Endothelial cell of umbilical vein (primary cell): ENCODE measurements at regions not wholly inside any gene's neighbourhood (a gene's known extent, or its start where the extent isn't known, plus 50 kb on each side); places are given as distances from the start of the nearest gene placed in this dataset.

Source experiments
- BruUV-seq: library from RNA; stranded (reverse); fragments of 400-500 nt; replicated peaks from 2 replicates; lab custom pipeline; 2021; lab: Mats Ljungman, UMichigan
- CTCF ChIA-PET: fragments of 300-600, 350-600 bp; sonication (Branson Sonifier 250); formaldehyde crosslinking; loops from one replicate; lab custom pipeline; 2021; ENCODE audit warnings: antibody characterized with exemption, inconsistent platforms; lab: Charles Lee
- POLR2A ChIA-PET: fragments of 300-600, 350-600 bp; sonication (Branson Sonifier 250); formaldehyde crosslinking; loops from one replicate; lab custom pipeline; 2021; ENCODE audit warnings: antibody characterized with exemption, inconsistent platforms; lab: Charles Lee
- DNase-seq: peaks from one replicate; pipeline ENCODE4 v3.0.0-alpha.2; 2011; ENCODE audit warnings: low read depth, low spot score
- FAIRE-seq: peaks from 2 replicates; lab custom pipeline; 2011; peaks lifted over from hg19 to GRCh38; lab: Jason Lieb, UNC
- H2AFZ ChIP-seq: 2 replicates; pipeline ENCODE4 v1.6.0; 2012; ENCODE audit warnings: low read depth, low read length, control low read depth, inconsistent platforms
- H3K27ac ChIP-seq: 2 replicates; pipeline ENCODE4 v1.5.1; 2011; ENCODE audit warnings: low read depth, mild to moderate bottlenecking, control low read depth, low read length, moderate library complexity; ENCODE audit not compliant: insufficient read depth
- H3K27me3 ChIP-seq, 2 experiments: 2 replicates each; pipeline versions ENCODE4 v1.6.0 to v1.6.1; 2011; ENCODE audit warnings: low read length in 2 of 2, mixed read lengths in 1 of 2; ENCODE audit not compliant: control insufficient read depth in 2 of 2, insufficient read depth in 2 of 2
- H3K36me3 ChIP-seq, 2 experiments: 2 replicates in 1 of 2; 3 replicates in 1 of 2; pipeline ENCODE4 v1.5.1; 2011; ENCODE audit warnings: low read length in 2 of 2, mild to moderate bottlenecking in 1 of 2, moderate library complexity in 1 of 2; ENCODE audit not compliant: control insufficient read depth in 2 of 2, insufficient read depth in 2 of 2; ENCODE audit errors: extremely low read depth in 1 of 2
- H3K4me1 ChIP-seq: 3 replicates; pipeline ENCODE4 v1.5.1; 2011; ENCODE audit warnings: mild to moderate bottlenecking, low read length; ENCODE audit not compliant: control insufficient read depth, insufficient read depth; ENCODE audit errors: extremely low read depth
- H3K4me2 ChIP-seq: 2 replicates; pipeline ENCODE4 v1.6.1; 2011; ENCODE audit warnings: low read length, control low read depth, mixed read lengths; ENCODE audit not compliant: insufficient read depth
- H3K4me3 ChIP-seq, 3 experiments: fragments of 200-600 bp in 1 of 3; sonication (generic), shearing (Covaris generic) in 1 of 3; replicated peaks in 1 of 3; 2 replicates each; pipeline ENCODE4 v1.5.1; 2011 to 2016; ENCODE audit warnings: control low read depth in 3 of 3, low read length in 3 of 3, mild to moderate bottlenecking in 2 of 3, inconsistent platforms in 1 of 3, low read depth in 1 of 3, moderate library complexity in 1 of 3; ENCODE audit not compliant: insufficient read depth in 1 of 3
- H3K79me2 ChIP-seq: 2 replicates; pipeline ENCODE4 v1.6.0; 2012; ENCODE audit warnings: low read length, inconsistent platforms; ENCODE audit not compliant: control insufficient read depth, insufficient read depth
- H3K9ac ChIP-seq: replicated peaks from 2 replicates; pipeline ENCODE3; 2011; ENCODE audit warnings: low read length, control low read depth; ENCODE audit not compliant: insufficient read depth; ENCODE audit errors: extremely low read depth
- H3K9me1 ChIP-seq: replicated peaks from 3 replicates; pipeline ENCODE4 v1.6.0; 2011; ENCODE audit warnings: mild to moderate bottlenecking, low read length; ENCODE audit not compliant: control insufficient read depth, insufficient read depth; ENCODE audit errors: extremely low read depth
- H3K9me3 ChIP-seq: replicated peaks from 2 replicates; pipeline ENCODE4 v1.5.1; 2012; ENCODE audit warnings: low read length, inconsistent platforms; ENCODE audit not compliant: control insufficient read depth, insufficient read depth
- H4K20me1 ChIP-seq: replicated peaks from 2 replicates; pipeline ENCODE3; 2011; ENCODE audit warnings: mild to moderate bottlenecking, low read length; ENCODE audit not compliant: control insufficient read depth, insufficient read depth; ENCODE audit errors: extremely low read depth
- EZH2 ChIP-seq: IDR thresholded peaks from 2 replicates; pipeline ENCODE4 v1.6.1; 2012; ENCODE audit warnings: borderline replicate concordance, low read depth, mild to moderate bottlenecking, moderate library complexity, low read length, inconsistent platforms; ENCODE audit not compliant: severe bottlenecking
- FOS ChIP-seq: IDR thresholded peaks from 2 replicates; pipeline ENCODE4 v1.6.1; 2011; ENCODE audit warnings: mild to moderate bottlenecking, low read length, moderate library complexity, borderline replicate concordance; ENCODE audit not compliant: insufficient read depth
- GATA2 ChIP-seq: IDR thresholded peaks from 2 replicates; pipeline ENCODE4 v1.7.0; 2011; ENCODE audit warnings: low read depth, mild to moderate bottlenecking, moderate library complexity, mixed read lengths, low read length; ENCODE audit not compliant: insufficient read length, insufficient read depth
- JUN ChIP-seq: IDR thresholded peaks from 2 replicates; pipeline ENCODE4 v1.6.1; 2011; ENCODE audit warnings: borderline replicate concordance, low read depth; ENCODE audit not compliant: insufficient read length, insufficient read depth
- MYC ChIP-seq: IDR thresholded peaks from one replicate; pipeline ENCODE4 v1.6.1; 2011; ENCODE audit warnings: mild to moderate bottlenecking, low read depth, low read length
- POLR2A ChIP-seq: IDR thresholded peaks from 2 replicates; pipeline ENCODE4 v1.6.1; 2012; ENCODE audit warnings: low read depth, mild to moderate bottlenecking, control low read depth, low read length
- POLR2AphosphoS5 ChIP-seq: IDR thresholded peaks from 2 replicates; pipeline ENCODE4 v1.6.1; 2012; ENCODE audit warnings: low read depth, mild to moderate bottlenecking, control low read depth, low read length, moderate library complexity; ENCODE audit not compliant: insufficient read depth
- dilution Hi-C: fragments of 300-500 bp; cut with MboI; formaldehyde crosslinking; loops from one replicate; pipeline ENCODE4 v1.15.0; 2019; ENCODE audit warnings: low sequenced_read_pairs; ENCODE audit not compliant: extremely low pct_ligation_motif_present
- intact Hi-C: fragments of 100-400 bp; cut with micrococcal nuclease; formaldehyde crosslinking; loops from one replicate; pipeline ENCODE4 v1.10.0; 2022
- TF ChIP-seq, protein P1 (sequence below): IDR thresholded peaks from 2 replicates; pipeline ENCODE4 v1.6.1; 2011; ENCODE audit not compliant: insufficient read depth, insufficient read length
- TF ChIP-seq, protein P2 (sequence below), 2 donors: IDR thresholded peaks; 1 replicate in 1 of 2; 2 replicates in 1 of 2; pipeline ENCODE4 v1.5.1; 2011; ENCODE audit warnings: low read length in 2 of 2, mild to moderate bottlenecking in 2 of 2, moderate library complexity in 2 of 2, control low read depth in 1 of 2, inconsistent platforms in 1 of 2, low read depth in 1 of 2; ENCODE audit not compliant: insufficient read depth in 1 of 2; ENCODE audit errors: extremely low read depth in 1 of 2

DNA sequence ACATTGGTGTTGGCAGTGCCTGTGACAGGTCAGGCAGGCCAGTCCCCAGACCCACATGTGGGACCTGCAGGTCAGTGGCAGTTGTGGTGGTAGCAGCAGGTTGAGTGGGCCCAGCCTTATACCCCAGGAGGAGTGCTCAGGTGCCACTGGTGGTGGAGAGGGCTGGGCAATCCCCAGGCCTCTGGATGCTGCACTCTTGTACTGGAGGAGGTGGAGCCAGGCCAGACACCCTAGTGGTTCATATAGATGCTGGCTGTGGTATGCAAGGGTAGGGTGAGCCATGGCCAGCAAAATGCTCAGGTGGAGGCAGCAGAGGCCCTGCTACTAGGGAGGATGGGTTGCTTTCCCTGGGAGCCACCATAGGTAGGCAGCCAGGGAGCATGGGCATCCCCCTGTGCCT lies 190.4 kb upstream of the TMPO start:
- CTCF ChIA-PET = no interaction called here

DNA sequence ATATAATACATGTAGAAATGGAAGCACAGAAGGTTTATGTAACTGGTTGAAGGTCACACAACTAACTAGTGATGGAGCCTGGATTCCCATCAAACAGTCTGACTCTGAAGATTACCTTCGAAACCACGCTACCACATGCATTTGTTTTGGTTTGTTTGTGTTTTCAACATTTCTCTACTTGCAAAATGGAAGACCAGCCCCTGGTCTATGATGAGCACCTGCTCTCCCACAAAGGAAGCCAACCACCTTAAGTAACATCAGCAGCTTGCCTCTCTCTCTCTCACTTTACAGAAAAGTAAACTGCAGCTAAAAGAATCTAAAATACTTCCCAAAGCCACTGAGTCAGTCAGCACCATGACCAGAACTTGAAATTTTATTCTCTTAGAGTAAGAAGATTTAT lies 186.9 kb upstream of the TMPO start:
- CTCF ChIA-PET = no interaction called here
- Histone ChIP-seq H3K9me1 (no peaks in the 10 kb centered on the region), H3K9me3 (no peaks in the 10 kb centered on the region), H3K27ac (no peak overlapping the region), H3K27me3 (no peaks in the 10 kb centered on the region), H3K9ac (no peak overlapping the region), H3K79me2 (no peaks in the 10 kb centered on the region), H3K4me1 (no peaks in the 10 kb centered on the region), H3K4me3 (no peak overlapping the region), H2AFZ (no peak overlapping the region), H3K4me2 (no peak overlapping the region), H3K36me3 (no peaks in the 10 kb centered on the region), H4K20me1 (peaks cover 2% of the 10 kb centered on the region)
- intact Hi-C loops (no loop called here), dilution Hi-C loops (no loop called here)
- DNase-seq = no peak
- no peak for TF ChIP-seq FOS
- TF ChIP-seq, protein P1, sequence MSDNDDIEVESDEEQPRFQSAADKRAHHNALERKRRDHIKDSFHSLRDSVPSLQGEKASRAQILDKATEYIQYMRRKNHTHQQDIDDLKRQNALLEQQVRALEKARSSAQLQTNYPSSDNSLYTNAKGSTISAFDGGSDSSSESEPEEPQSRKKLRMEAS = no peak
- no peak for TF ChIP-seq JUN
- TF ChIP-seq, protein P2, sequence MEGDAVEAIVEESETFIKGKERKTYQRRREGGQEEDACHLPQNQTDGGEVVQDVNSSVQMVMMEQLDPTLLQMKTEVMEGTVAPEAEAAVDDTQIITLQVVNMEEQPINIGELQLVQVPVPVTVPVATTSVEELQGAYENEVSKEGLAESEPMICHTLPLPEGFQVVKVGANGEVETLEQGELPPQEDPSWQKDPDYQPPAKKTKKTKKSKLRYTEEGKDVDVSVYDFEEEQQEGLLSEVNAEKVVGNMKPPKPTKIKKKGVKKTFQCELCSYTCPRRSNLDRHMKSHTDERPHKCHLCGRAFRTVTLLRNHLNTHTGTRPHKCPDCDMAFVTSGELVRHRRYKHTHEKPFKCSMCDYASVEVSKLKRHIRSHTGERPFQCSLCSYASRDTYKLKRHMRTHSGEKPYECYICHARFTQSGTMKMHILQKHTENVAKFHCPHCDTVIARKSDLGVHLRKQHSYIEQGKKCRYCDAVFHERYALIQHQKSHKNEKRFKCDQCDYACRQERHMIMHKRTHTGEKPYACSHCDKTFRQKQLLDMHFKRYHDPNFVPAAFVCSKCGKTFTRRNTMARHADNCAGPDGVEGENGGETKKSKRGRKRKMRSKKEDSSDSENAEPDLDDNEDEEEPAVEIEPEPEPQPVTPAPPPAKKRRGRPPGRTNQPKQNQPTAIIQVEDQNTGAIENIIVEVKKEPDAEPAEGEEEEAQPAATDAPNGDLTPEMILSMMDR (IDR thresholded peaks at IDR 0.05; ENCODE audit: extremely low read depth in 1 of 2, insufficient read depth in 1 of 2, low read depth in 1 of 2, low read length in 2 of 2) = no peak
- no peak for TF ChIP-seq EZH2
- no peak for TF ChIP-seq POLR2A
- TF ChIP-seq POLR2AphosphoS5 = no peak
- no peak for TF ChIP-seq GATA2
- TF ChIP-seq MYC = no peak
- no TSS peak for BruUV-seq
- FAIRE-seq = no peak
- POLR2A ChIA-PET = no interaction called here

More for the DNA sequence above, 190.4 kb upstream of the TMPO start:
- dilution Hi-C loops = no loop called here
- Histone ChIP-seq H3K79me2 (no peaks in the 10 kb centered on the region), H3K36me3 (no peaks in the 10 kb centered on the region), H3K4me3 (no peak overlapping the region), H2AFZ (no peak overlapping the region), H4K20me1 (no peaks in the 10 kb centered on the region), H3K27me3 (no peaks in the 10 kb centered on the region), H3K9me3 (no peaks in the 10 kb centered on the region), H3K27ac (no peak overlapping the region), H3K4me2 (no peak overlapping the region), H3K9ac (no peak overlapping the region), H3K4me1 (no peaks in the 10 kb centered on the region), H3K9me1 (no peaks in the 10 kb centered on the region)
- DNase-seq = no peak
- TF ChIP-seq EZH2 (no peak), FOS (no peak)
- POLR2A ChIA-PET = no interaction called here
- FAIRE-seq = no peak
- intact Hi-C loops = no loop called here
- BruUV-seq = no TSS peak
